Stimulated activated CD8-positive, alpha-beta memory T cell treated with anti-CD3 and anti-CD28 coated beads, Interleukin-7, amount 100 ng/mL, for 48 hours (primary cell): ENCODE measurements at regions not wholly inside any gene's neighbourhood (a gene's known extent, or its start where the extent isn't known, plus 50 kb on each side); places are given as distances from the start of the nearest gene placed in this dataset.

Experiments used
- DNase-seq, 2 donors: peaks; one replicate each; pipeline ENCODE4 v3.0.0-alpha.2; 2020; ENCODE audit warnings: low read depth in 1 of 2; ENCODE audit errors: extremely low read depth in 1 of 2

GRCh38 chr7:155986497-155987160 is 174.4 kb upstream of the SHH start:
- no peak for DNase-seq

- no peak for DNase-seq
Measured at GRCh38 chr7:155985518-155986250, 173.4 kb upstream of the SHH start.

- no peak for DNase-seq
Measured at GRCh38 chr7:155984609-155985405, 172.5 kb upstream of the SHH start.

DNA sequence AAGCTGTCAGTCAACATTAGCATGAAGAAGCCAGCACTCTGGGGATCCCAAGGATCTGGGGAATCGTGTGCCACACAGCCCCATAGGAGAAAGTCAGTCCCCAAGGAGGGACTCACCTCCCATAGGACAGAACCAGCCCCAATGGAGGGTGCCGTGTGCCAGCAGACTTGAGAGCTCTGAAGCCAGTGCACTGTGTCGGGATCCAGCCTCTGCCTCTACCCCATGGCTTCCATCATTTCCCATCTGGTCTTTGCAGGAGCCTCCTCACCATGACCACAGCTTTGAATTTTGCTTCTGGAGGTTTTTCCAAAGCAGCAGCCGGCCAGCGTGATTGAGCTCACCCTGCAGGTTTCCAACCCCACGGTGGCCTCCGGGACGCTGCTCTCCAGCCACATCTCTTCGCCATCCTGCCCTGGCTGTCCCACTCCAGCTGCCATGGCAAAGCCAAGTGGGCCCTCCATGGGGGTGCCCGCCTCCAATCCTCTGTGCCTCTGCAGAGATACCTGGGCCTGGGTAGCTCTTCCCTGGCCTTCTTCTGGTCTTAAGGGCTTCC is 171.8 kb upstream of the SHH start:
- DNase-seq, result no peak

DNA sequence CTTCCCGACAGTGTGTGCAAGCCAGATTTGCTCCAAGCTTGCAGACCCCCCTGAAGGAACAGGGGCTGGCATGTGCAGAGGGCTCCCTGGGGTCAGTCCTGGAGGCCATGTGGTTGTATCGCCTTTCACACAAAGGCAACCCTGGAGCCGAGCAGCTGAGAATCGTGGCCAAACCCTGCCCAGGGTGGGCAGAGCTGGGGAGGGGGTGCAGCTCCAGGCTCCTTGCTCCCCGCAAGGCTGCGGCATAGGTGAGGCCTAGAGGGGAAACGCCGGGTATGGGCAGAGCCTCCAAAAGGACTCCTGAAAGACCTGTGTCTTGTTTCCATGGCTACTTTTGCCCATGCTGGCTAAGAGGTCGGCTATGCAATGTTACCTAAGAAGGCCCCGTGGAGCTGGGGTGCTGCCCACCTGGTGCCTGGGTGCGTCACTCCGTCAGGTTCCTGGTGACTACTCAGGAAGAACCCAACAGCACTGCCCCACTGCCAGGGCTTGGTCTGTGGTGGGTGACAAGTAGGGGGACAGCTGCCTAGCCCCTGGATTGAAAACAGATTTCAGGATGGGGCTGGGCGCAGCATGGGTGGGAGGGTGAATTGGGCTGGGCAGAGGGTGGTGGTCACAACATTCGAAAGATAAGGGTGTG is 171.0 kb upstream of the SHH start:
- DNase-seq, result no peak

DNA sequence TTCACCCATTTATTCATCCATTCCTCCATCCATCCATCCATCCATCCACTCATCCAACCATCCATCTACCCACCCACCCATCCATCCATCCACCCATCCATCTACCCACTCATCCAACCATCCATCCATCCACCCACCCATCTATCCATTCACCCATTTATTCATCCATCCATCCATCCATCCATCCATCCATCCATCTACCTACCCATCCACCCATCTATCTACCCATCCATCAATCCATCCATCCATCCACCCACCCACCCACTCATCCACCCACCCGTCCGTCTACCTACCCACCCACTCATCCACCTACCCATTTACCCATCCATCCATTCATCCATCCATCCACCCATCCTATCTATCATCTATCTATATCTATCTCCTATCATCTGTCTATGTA is 169.4 kb upstream of the SHH start:
- DNase-seq, result no peak

GRCh38 chr7:155980841-155981240 is 168.6 kb upstream of the SHH start:
- no peak for DNase-seq

- DNase-seq, result no peak
Measured at GRCh38 chr7:155979994-155980393, 167.7 kb upstream of the SHH start.

DNA sequence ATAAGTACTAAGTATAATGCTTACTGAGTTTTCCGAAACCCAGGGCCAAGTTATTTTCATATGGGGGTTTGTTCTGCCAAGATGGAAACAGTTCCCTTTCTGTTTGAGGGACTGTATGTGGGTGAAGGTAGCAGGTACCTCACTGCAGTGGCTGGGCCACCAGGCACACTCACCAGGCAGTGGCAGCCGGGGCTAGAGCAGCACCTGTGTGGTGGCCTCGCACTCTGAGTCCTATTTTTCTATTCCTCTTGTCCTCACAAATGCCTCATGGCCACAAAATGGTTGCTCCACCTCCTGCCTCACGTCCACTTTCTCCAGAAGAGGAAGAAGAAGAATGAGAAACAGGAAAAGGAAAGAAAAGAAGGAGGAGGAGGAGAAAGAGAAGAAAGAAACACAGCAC is 167.3 kb upstream of the SHH start:
- no peak for DNase-seq

DNA sequence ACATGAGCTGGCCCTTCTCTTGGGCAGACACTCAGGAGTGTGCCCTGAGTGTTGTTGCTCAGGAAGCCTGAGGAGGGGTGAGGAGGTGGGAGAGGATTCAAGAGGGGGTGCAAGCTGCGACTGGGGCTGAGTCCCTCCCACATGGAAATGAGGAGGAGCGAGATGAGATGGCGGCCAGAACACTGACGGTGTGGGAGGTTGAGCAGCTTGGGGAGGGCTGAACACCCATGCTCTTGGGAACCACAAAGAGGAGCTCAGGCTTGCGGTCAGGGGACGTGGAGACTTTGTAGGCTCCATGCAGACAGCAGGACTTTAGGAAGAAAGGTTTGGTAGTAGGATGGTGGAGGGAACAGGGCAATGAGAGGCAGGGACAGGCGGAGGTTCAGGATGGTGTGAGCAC is 163.2 kb upstream of the SHH start:
- DNase-seq, result no peak

- DNase-seq, result no peak
Measured at GRCh38 chr7:155974186-155974897, 162.1 kb upstream of the SHH start.

DNA sequence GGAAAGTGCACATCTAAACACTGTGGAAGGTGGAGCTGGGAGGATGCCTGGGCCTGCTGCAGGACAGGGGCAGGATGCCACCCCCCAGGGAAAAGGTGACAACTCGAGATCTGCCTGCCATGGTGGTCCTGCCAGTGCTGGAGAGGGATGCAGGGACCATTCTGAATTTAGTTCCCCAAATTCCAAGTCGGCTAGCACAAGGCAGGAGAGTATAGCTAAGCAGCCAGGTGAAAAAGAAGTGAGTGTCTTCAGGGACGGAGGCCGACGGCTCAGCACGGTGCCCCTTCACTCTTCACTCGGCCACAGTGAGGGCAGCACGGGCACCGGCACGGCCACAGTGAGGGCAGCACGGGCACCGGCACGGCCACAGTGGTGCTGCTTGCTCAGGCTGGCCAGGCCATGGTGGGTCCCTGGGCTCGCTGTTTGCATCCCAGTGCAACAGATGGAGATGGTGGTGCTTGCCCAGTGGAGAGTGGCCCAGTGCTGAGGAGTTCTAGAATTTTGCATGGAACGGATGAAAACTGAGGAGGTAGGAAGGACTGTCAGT is 161.3 kb upstream of the SHH start:
- no peak for DNase-seq

- no peak for DNase-seq
Measured at GRCh38 chr7:155972651-155973390, 160.6 kb upstream of the SHH start.

DNA sequence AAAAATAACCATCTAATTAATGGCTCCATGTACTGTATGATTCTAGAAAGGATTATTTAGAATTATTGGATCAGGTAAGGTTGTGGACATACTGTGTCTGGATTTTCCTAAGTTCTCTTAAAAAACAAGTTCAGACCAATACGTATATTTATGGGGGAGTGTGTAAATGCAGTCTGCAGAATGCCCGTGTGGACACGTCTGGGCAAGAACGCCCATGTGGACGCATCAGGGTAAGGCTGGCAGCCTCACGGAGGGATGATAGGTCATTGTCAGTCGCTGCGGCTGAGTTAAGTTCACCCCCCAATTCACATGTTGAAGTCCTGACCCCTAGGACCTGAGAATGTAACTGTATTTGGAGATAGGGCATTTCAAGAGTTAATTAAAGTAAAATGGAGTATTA is 160.0 kb upstream of the SHH start:
- DNase-seq, result no peak

GRCh38 chr7:155971180-155971770 is 159.0 kb upstream of the SHH start:
- DNase-seq, result no peak

DNA sequence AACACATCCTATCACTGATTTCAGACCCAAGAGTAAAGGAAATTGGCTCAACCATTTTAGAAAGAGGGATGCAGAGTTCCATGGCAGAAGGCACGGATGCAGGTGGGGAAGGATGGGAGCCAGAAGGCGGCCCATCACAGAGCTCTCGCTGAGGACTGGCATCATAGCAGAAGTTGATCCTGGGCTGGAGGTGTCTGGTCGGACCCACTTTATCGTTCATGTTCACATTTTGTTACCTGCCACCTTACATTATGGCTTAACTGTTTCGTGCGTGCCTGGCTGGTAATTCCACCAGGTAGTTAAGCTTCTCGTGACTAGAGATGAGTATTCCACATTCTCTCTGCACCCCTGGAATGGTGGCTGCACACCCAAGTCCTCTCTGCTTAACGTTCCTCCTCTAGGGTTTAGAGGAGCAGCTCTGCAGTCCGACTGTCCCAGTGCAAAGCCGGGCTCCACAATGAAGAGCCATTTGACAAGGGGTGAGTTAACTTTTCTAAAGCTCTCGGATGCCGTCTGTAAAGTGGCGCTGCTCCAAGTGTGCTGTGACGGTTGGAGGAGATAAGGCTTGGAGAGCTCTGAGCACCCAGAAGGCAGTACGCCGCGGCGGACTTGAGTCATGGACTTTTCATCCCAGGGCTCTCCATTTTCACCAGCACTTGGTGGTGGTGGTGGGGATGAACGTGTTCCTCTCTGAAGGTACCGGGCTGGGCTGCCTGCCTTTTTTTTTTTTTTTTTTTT is 157.1 kb upstream of the SHH start:
- no peak for DNase-seq

DNA sequence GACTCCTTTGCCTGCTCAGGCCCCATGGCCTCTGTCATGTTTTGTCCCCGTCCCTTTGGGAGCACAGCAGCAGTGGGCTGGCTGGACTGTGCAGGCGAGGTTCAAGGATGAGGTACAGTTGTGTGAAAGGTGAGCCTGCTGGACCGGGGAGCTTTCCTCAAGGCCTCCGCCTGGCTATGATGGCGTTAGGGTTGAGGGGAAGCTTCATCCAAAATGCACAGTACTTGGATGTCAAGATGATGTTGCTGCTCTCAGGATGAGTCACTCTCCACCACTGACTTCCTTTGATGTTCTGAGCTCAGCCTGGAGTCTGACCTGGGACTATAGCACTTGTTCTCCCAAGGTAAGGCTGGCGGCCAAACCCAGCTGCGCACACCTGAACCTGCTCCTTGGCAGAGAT is 152.7 kb upstream of the SHH start:
- DNase-seq, result no peak

- no peak for DNase-seq
Measured at GRCh38 chr7:155964543-155964942, 152.3 kb upstream of the SHH start.
